LNCaP clone FGC (cell line): ENCODE measurements at regions not wholly inside any gene's neighbourhood (a gene's known extent, or its start where the extent isn't known, plus 50 kb on each side); places are given as distances from the start of the nearest gene placed in this dataset.

Experiments used
- DNase-seq: peaks from one replicate; pipeline ENCODE4 v3.0.0-alpha.2; 2011; ENCODE audit warnings: low read depth
- H3K4me3 ChIP-seq: 2 replicates; pipeline ENCODE4 v1.5.1; 2011; ENCODE audit warnings: mild to moderate bottlenecking, low read depth, low read length, control low read depth
- CTCF ChIP-seq: IDR thresholded peaks from 2 replicates; pipeline ENCODE4 v1.5.1; 2012; ENCODE audit warnings: mild to moderate bottlenecking; ENCODE audit not compliant: control insufficient read depth, insufficient read depth; ENCODE audit errors: extremely low read depth

- DNase-seq = peak; percentile 65
- H3K4me3 ChIP-seq = no peak overlapping the region
- TF ChIP-seq CTCF = peak; percentile 90
Measured at GRCh38 chr1:209354111-209354839, 229.2 kb upstream of the CAMK1G start.

DNA sequence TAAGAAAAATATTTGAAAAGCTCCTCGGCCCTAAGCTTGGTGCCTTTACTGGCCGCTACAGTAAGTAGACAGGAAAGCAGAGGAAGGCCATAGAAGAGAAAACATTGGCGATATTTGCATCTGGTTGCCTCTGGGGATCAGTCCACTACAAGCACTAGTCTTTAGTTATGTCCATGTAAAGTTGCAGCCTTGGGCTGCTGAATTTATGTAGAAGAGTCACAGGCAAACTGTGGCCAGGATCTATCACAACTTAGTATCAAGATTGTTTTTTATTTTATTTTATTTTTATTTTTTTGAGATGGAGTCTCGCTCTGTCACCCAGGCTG lies 228.7 kb upstream of the CAMK1G start:
- no peak for TF ChIP-seq CTCF
- H3K4me3 ChIP-seq = no peak overlapping the region
- DNase-seq = no peak

DNA sequence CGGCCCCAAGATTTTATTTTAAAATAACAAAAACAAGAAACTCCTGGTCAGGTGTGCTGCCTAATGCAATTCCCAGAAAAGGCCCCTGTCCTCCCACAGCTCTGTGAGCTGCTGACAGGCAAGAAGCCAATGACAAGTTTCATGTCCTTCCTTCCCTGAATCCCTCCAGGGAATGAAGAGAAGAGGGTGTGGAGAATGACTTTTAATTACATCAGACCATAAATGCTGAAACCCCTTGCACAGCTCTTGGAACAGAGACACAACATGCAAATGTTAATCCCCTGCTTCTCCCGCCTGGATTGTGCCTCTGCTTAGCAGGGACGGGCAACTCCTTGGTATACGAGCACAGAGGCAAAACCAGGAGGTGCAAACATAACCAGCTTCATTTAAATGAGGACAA lies 228.1 kb upstream of the CAMK1G start:
- TF ChIP-seq CTCF = no peak
- no peak for DNase-seq
- H3K4me3 ChIP-seq = no peak overlapping the region

GRCh38 chr1:209356976-209357377 lies 226.5 kb upstream of the CAMK1G start:
- no peak for TF ChIP-seq CTCF
- H3K4me3 ChIP-seq = no peak overlapping the region
- no peak for DNase-seq

GRCh38 chr1:209363112-209363511 lies 220.4 kb upstream of the CAMK1G start:
- no peak for TF ChIP-seq CTCF
- no peak overlapping the region for H3K4me3 ChIP-seq
- DNase-seq = no peak

- H3K4me3 ChIP-seq = no peak overlapping the region
- no peak for TF ChIP-seq CTCF
- no peak for DNase-seq
Measured at GRCh38 chr1:209364716-209365115, 218.8 kb upstream of the CAMK1G start.
